ENCODE measurements at regions not wholly inside any gene's neighbourhood (a gene's known extent, or its start where the extent isn't known, plus 50 kb on each side); places are given as distances from the start of the nearest gene placed in this dataset.

GRCh38 chr13:73141292-73141771 is 82.5 kb downstream of the KLF5 start:
- TF ChIP-seq POLR2AphosphoS5 (IDR thresholded peaks at IDR 0.05; ENCODE audit: low read depth, low read length) (no peak), FOXP2 (optimal IDR thresholded peaks at IDR 0.05; ENCODE audit: borderline replicate concordance, extremely low read depth, extremely low read length, insufficient read depth) (no peak), TAF1 (IDR thresholded peaks at IDR 0.05; ENCODE audit: borderline replicate concordance, insufficient read depth, low read length) (no peak), SIN3A (IDR thresholded peaks at IDR 0.05; ENCODE audit: borderline replicate concordance, insufficient read depth, low read length) (no peak)
- TF ChIP-seq, protein P1, sequence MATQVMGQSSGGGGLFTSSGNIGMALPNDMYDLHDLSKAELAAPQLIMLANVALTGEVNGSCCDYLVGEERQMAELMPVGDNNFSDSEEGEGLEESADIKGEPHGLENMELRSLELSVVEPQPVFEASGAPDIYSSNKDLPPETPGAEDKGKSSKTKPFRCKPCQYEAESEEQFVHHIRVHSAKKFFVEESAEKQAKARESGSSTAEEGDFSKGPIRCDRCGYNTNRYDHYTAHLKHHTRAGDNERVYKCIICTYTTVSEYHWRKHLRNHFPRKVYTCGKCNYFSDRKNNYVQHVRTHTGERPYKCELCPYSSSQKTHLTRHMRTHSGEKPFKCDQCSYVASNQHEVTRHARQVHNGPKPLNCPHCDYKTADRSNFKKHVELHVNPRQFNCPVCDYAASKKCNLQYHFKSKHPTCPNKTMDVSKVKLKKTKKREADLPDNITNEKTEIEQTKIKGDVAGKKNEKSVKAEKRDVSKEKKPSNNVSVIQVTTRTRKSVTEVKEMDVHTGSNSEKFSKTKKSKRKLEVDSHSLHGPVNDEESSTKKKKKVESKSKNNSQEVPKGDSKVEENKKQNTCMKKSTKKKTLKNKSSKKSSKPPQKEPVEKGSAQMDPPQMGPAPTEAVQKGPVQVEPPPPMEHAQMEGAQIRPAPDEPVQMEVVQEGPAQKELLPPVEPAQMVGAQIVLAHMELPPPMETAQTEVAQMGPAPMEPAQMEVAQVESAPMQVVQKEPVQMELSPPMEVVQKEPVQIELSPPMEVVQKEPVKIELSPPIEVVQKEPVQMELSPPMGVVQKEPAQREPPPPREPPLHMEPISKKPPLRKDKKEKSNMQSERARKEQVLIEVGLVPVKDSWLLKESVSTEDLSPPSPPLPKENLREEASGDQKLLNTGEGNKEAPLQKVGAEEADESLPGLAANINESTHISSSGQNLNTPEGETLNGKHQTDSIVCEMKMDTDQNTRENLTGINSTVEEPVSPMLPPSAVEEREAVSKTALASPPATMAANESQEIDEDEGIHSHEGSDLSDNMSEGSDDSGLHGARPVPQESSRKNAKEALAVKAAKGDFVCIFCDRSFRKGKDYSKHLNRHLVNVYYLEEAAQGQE (IDR thresholded peaks at IDR 0.05; ENCODE audit: insufficient read depth in 1 of 2, low read depth in 2 of 2, low read length in 2 of 2) = no peak

- TF ChIP-seq POLR2AphosphoS5 (IDR thresholded peaks at IDR 0.05; ENCODE audit: low read depth, low read length) (no peak), FOXP2 (optimal IDR thresholded peaks at IDR 0.05; ENCODE audit: borderline replicate concordance, extremely low read depth, extremely low read length, insufficient read depth) (no peak), SIN3A (IDR thresholded peaks at IDR 0.05; ENCODE audit: borderline replicate concordance, insufficient read depth, low read length) (no peak), TAF1 (IDR thresholded peaks at IDR 0.05; ENCODE audit: borderline replicate concordance, insufficient read depth, low read length) (no peak)
- TF ChIP-seq, protein P1 (IDR thresholded peaks at IDR 0.05; ENCODE audit: insufficient read depth in 1 of 2, low read depth in 2 of 2, low read length in 2 of 2) = no peak
Observed at GRCh38 chr13:73140801-73141200, 82.0 kb downstream of the KLF5 start.

DNA sequence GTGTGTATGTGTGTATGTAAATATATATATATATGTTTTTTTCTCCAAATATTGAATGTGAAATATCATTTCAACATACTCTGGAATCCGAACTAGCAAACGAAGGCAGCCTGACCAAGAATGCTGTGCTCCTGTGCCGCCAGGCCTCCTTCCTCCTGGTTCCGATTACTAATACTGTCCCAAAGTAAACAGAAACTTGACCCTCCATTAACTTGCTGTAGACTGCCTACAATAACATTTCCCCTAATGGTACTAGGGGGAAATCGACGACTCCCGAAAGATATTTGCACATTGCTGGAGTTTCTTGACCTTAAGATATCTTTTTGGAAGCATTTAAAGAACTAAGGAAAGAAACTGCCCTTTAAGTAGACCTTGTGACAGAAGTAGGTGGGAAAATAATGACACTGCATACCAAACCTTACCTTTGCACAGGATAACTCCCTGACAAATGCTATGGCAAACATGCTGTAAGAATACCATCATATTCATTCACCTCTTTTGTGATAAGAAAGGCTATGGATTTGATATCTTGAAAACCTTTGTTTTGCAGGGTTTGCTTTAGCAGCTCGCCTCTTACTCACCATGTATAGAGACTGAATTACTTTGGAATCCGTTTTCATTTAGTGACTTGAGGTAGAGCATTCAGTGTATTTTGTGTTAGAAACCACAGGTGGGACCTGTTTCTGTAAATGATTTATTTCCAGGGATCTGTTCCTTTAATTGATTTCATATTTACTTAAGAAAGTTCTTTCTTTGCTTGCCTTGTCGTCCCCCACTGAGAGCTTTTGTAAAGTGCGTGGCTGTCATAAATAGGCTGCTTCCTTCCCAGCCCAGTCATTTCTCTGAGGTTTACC is 80.1 kb downstream of the KLF5 start:
- TF ChIP-seq TAF1 (IDR thresholded peaks at IDR 0.05; ENCODE audit: borderline replicate concordance, insufficient read depth, low read length) (no peak), FOXP2 (optimal IDR thresholded peaks at IDR 0.05; ENCODE audit: borderline replicate concordance, extremely low read depth, extremely low read length, insufficient read depth) (no peak), SIN3A (IDR thresholded peaks at IDR 0.05; ENCODE audit: borderline replicate concordance, insufficient read depth, low read length) (no peak), POLR2AphosphoS5 (IDR thresholded peaks at IDR 0.05; ENCODE audit: low read depth, low read length) (no peak)
- TF ChIP-seq, protein P1 (IDR thresholded peaks at IDR 0.05; ENCODE audit: insufficient read depth in 1 of 2, low read depth in 2 of 2, low read length in 2 of 2) = no peak

DNA sequence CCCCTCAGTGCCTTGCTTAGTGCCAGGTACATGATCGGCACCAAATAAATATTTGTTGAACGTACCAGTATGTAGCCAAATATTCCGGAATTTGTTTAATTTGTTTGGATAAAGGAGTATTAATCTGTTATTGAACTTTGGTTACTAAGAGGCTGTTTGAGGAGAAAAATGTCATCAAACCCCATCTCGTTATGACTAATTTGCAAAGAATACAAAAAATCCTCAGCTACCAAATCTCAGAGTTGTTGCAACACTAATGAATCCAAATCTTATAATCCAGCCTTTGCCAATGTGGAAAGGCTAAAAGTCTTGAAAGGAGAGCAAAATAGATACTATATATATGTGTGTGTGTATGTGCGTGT is 79.5 kb downstream of the KLF5 start:
- TF ChIP-seq, protein P1 (IDR thresholded peaks at IDR 0.05; ENCODE audit: insufficient read depth in 1 of 2, low read depth in 2 of 2, low read length in 2 of 2) = no peak
- TF ChIP-seq TAF1 (IDR thresholded peaks at IDR 0.05; ENCODE audit: borderline replicate concordance, insufficient read depth, low read length) (no peak), SIN3A (IDR thresholded peaks at IDR 0.05; ENCODE audit: borderline replicate concordance, insufficient read depth, low read length) (no peak), FOXP2 (optimal IDR thresholded peaks at IDR 0.05; ENCODE audit: borderline replicate concordance, extremely low read depth, extremely low read length, insufficient read depth) (no peak), POLR2AphosphoS5 (IDR thresholded peaks at IDR 0.05; ENCODE audit: low read depth, low read length) (no peak)

All from PFSK-1 (cell line).